CD14-positive monocyte (primary cell): ENCODE measurements at regions not wholly inside any gene's neighbourhood (a gene's known extent, or its start where the extent isn't known, plus 50 kb on each side); places are given as distances from the start of the nearest gene placed in this dataset.

Source experiments
- DNase-seq, 3 donors: peaks; one replicate each; pipeline ENCODE4 v3.0.0-alpha.2; 2011 to 2022
- H2AFZ ChIP-seq: 2 replicates; pipeline ENCODE4 v1.6.0; 2012; ENCODE audit warnings: mild to moderate bottlenecking, low read depth, low read length, inconsistent platforms; ENCODE audit not compliant: insufficient read depth, poor library complexity, severe bottlenecking
- H3K27ac ChIP-seq, 2 donors: 1 replicate in 1 of 2; 2 replicates in 1 of 2; pipeline ENCODE4 v1.5.1; 2012 to 2013; ENCODE audit warnings: low read length in 2 of 2, control low read depth in 1 of 2, inconsistent platforms in 1 of 2, low read depth in 1 of 2, mild to moderate bottlenecking in 1 of 2
- H3K27me3 ChIP-seq, 2 donors: one replicate each; pipeline versions ENCODE4 v1.6.0 to v1.6.1; 2011 to 2013; ENCODE audit warnings: low read length in 2 of 2; ENCODE audit not compliant: control insufficient read depth in 2 of 2, insufficient read depth in 2 of 2
- H3K36me3 ChIP-seq, 2 donors: replicated peaks in 1 of 2; 1 replicate in 1 of 2; 2 replicates in 1 of 2; pipeline versions ENCODE4 v1.5.1 to v1.6.1; 2012 to 2013; ENCODE audit warnings: low read length in 2 of 2, control low read depth in 1 of 2, inconsistent platforms in 1 of 2, mild to moderate bottlenecking in 1 of 2; ENCODE audit not compliant: insufficient read depth in 2 of 2, control insufficient read depth in 1 of 2
- H3K4me1 ChIP-seq, 2 donors: 1 replicate in 1 of 2; 2 replicates in 1 of 2; pipeline versions ENCODE4 v1.5.1 to v1.6.1; 2012 to 2013; ENCODE audit warnings: low read length in 2 of 2, control low read depth in 1 of 2, inconsistent platforms in 1 of 2, mild to moderate bottlenecking in 1 of 2, moderate library complexity in 1 of 2; ENCODE audit not compliant: insufficient read depth in 2 of 2, control insufficient read depth in 1 of 2
- H3K4me2 ChIP-seq: replicated peaks from 2 replicates; pipeline ENCODE3; 2012; ENCODE audit warnings: low read length, moderate library complexity, mild to moderate bottlenecking; ENCODE audit not compliant: poor library complexity, severe bottlenecking; ENCODE audit errors: extremely low read depth
- H3K4me3 ChIP-seq, 3 experiments: fragments of 200-600 bp in 1 of 3; sonication (generic) in 1 of 3; replicated peaks in 1 of 3; 1 replicate in 2 of 3; 2 replicates in 1 of 3; pipeline ENCODE4 v1.5.1; 2011 to 2013; ENCODE audit warnings: low read length in 3 of 3, mild to moderate bottlenecking in 3 of 3, control low read depth in 2 of 3, low read depth in 2 of 3, inconsistent platforms in 1 of 3, moderate library complexity in 1 of 3
- H3K79me2 ChIP-seq: 2 replicates; pipeline ENCODE4 v1.6.0; 2012; ENCODE audit warnings: mild to moderate bottlenecking, control low read depth, inconsistent platforms, low read length, moderate library complexity; ENCODE audit not compliant: insufficient read depth
- H3K9ac ChIP-seq: 2 replicates; pipeline ENCODE4 v1.6.0; 2017; ENCODE audit warnings: low read length, mild to moderate bottlenecking; ENCODE audit not compliant: insufficient read depth, poor library complexity, severe bottlenecking
- H3K9me3 ChIP-seq, 2 donors: replicated peaks in 1 of 2; 1 replicate in 1 of 2; 2 replicates in 1 of 2; pipeline versions ENCODE4 v1.5.1 to v1.6.1; 2012 to 2013; ENCODE audit warnings: low read length in 2 of 2, control low read depth in 1 of 2; ENCODE audit not compliant: control insufficient read depth in 1 of 2, insufficient read depth in 1 of 2
- H4K20me1 ChIP-seq: 2 replicates; pipeline ENCODE4 v1.6.0; 2012; ENCODE audit warnings: mild to moderate bottlenecking, low read length, control low read depth, moderate library complexity; ENCODE audit not compliant: insufficient read depth
- H3K27ac Mint-ChIP-seq, 7 donors: one replicate each; pipeline ENCODE4 v1.8.0; 2020; ENCODE audit warnings: mild to moderate bottlenecking in 7 of 7, mixed read lengths in 7 of 7, moderate library complexity in 6 of 7, inconsistent platforms in 2 of 7
- H3K27me3 Mint-ChIP-seq, 3 donors: one replicate each; pipeline ENCODE4 v1.8.0; 2021 to 2022; ENCODE audit warnings: low read depth in 3 of 3, mild to moderate bottlenecking in 3 of 3, mixed read lengths in 3 of 3, moderate library complexity in 3 of 3, inconsistent platforms in 1 of 3
- H3K36me3 Mint-ChIP-seq, 2 donors: one replicate each; pipeline ENCODE4 v1.8.0; 2020; ENCODE audit warnings: mixed read lengths in 2 of 2, inconsistent platforms in 1 of 2, mild to moderate bottlenecking in 1 of 2
- H3K4me1 Mint-ChIP-seq: one replicate; pipeline ENCODE4 v1.8.0; 2020; ENCODE audit warnings: mild to moderate bottlenecking, mixed read lengths
- H3K4me3 Mint-ChIP-seq, 2 donors: one replicate each; pipeline ENCODE4 v1.8.0; 2020; ENCODE audit warnings: mild to moderate bottlenecking in 2 of 2, mixed read lengths in 2 of 2, moderate library complexity in 1 of 2
- H3K9me3 Mint-ChIP-seq, 7 donors: one replicate each; pipeline ENCODE4 v1.8.0; 2020 to 2022; ENCODE audit warnings: mixed read lengths in 7 of 7, mild to moderate bottlenecking in 6 of 7, moderate library complexity in 6 of 7, inconsistent platforms in 2 of 7
- WGBS: methylation state at CpG from one replicate; pipeline ENCODE4 v1.1.5; 2013; ENCODE audit warnings: missing lambda C conversion rate; ENCODE audit not compliant: insufficient coverage; 5-methylcytosine and 5-hydroxymethylcytosine counted together
- intact Hi-C, 2 donors: fragments of 100-400 bp; cut with micrococcal nuclease; formaldehyde crosslinking; loops; one replicate each; pipeline versions ENCODE4 v1.15.0 to v1.15.1; 2023
- TF ChIP-seq, protein P1 (sequence below): fragments of 200-600 bp; IDR thresholded peaks from one replicate; pipeline ENCODE4 v1.8.0; 2022; ENCODE audit warnings: antibody characterized with exemption, mild to moderate bottlenecking

DNA sequence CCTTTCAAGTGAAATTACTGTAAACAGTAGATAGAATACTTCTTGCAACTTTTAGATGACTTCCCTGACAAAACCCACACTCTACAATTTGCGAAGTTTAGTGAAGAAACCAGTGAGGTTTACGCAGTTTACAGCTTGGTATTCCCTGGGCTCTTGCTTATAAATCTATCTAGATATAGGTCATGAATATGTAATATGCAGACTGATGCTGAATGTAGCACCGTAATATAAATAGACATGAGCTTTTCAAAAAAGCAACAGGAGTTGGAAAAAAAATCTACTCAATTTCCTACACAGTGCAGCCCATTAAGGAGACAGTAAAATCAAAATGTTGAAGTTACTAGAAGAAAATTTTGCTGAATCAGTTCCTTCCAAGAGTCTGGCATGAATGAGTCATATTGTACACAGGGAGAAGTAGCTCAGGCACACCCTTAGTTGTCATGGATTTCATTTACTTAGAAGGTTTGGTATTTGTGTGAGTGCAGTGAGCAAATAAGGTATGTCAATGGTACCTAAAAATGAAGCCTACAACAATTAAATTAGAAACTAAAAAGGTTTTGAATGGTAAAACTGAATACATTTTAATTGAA is 67.7 kb upstream of the NEUROD6 start:
- H3K4me3 ChIP-seq: no peak overlapping the region
- peak; percentile 3 to 46 (median 23) for DNase-seq
- peak overlapping the region in 1 of 2 donors; percentile 6 for H3K4me3 Mint-ChIP-seq
- no peak overlapping the region for H3K4me2 ChIP-seq
- H3K27me3 Mint-ChIP-seq: peaks cover 0 to 2% (median 0%) of the 10 kb centered on the region in 3 donors
- H3K36me3 ChIP-seq: no peaks in the 10 kb centered on the region
- TF ChIP-seq, protein P1, sequence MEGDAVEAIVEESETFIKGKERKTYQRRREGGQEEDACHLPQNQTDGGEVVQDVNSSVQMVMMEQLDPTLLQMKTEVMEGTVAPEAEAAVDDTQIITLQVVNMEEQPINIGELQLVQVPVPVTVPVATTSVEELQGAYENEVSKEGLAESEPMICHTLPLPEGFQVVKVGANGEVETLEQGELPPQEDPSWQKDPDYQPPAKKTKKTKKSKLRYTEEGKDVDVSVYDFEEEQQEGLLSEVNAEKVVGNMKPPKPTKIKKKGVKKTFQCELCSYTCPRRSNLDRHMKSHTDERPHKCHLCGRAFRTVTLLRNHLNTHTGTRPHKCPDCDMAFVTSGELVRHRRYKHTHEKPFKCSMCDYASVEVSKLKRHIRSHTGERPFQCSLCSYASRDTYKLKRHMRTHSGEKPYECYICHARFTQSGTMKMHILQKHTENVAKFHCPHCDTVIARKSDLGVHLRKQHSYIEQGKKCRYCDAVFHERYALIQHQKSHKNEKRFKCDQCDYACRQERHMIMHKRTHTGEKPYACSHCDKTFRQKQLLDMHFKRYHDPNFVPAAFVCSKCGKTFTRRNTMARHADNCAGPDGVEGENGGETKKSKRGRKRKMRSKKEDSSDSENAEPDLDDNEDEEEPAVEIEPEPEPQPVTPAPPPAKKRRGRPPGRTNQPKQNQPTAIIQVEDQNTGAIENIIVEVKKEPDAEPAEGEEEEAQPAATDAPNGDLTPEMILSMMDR: no peak
- H3K79me2 ChIP-seq: no peaks in the 10 kb centered on the region
- H4K20me1 ChIP-seq: no peaks in the 10 kb centered on the region
- no peak overlapping the region for H3K27ac ChIP-seq
- H3K27ac Mint-ChIP-seq: peak overlapping the region in 1 of 7 donors; percentile 41
- H3K9me3 ChIP-seq: no peaks in the 10 kb centered on the region
- intact Hi-C loops: no loop called here
- peaks cover 4% of the 10 kb centered on the region for H3K4me1 Mint-ChIP-seq
- peaks cover 8 to 9% of the 10 kb centered on the region in 2 donors for H3K4me1 ChIP-seq
- H2AFZ ChIP-seq: no peak overlapping the region
- WGBS: no CpG with 5 or more reads among the region's 3 CpGs
- H3K27me3 ChIP-seq: no peaks in the 10 kb centered on the region
- no peaks in the 10 kb centered on the region for H3K9me3 Mint-ChIP-seq
- no peaks in the 10 kb centered on the region for H3K36me3 Mint-ChIP-seq
- no peak overlapping the region for H3K9ac ChIP-seq

DNA sequence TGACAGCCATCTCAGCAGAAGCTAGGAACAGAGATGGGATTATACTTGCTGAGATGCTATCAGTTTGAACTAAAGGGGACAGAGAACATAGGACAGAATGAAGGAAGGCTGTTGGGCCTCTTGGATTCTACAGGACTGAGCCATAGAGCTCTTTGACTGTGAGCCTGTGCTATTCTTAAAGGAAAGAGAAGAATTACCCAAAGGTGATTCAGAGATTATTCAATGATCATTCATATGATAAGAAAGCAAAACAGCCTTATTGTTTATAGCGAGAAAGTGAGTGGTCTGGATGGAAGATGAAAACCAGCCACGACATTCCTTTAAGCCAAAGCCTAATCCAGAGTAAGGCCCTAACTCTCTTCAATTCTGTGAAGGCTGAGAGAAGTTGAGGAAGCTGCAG is 69.7 kb upstream of the NEUROD6 start:
- intact Hi-C loops: no loop called here
- no peaks in the 10 kb centered on the region for H3K36me3 Mint-ChIP-seq
- no peak overlapping the region for H3K9ac ChIP-seq
- WGBS: no CpG with 5 or more reads among the region's 2 CpGs
- H3K4me3 Mint-ChIP-seq: no peak overlapping the region
- H2AFZ ChIP-seq: no peak overlapping the region
- no peaks in the 10 kb centered on the region for H3K9me3 ChIP-seq
- H3K4me2 ChIP-seq: no peak overlapping the region
- H3K4me3 ChIP-seq: no peak overlapping the region
- no peaks in the 10 kb centered on the region for H3K36me3 ChIP-seq
- TF ChIP-seq, protein P1: no peak
- H3K9me3 Mint-ChIP-seq: peaks cover 0 to 2% (median 0%) of the 10 kb centered on the region in 7 donors
- H4K20me1 ChIP-seq: no peaks in the 10 kb centered on the region
- H3K27ac Mint-ChIP-seq: no peak overlapping the region
- no peak overlapping the region for H3K27ac ChIP-seq
- no peaks in the 10 kb centered on the region for H3K79me2 ChIP-seq
- H3K4me1 Mint-ChIP-seq: peaks cover 4% of the 10 kb centered on the region
- H3K27me3 Mint-ChIP-seq: peaks cover 0 to 4% (median 2%) of the 10 kb centered on the region in 3 donors
- no peak for DNase-seq
- H3K4me1 ChIP-seq: peaks cover 8 to 9% of the 10 kb centered on the region in 2 donors
- no peaks in the 10 kb centered on the region for H3K27me3 ChIP-seq
